Heart left ventricle (tissue), 13 donors: ENCODE measurements at regions not wholly inside any gene's neighbourhood (a gene's known extent, or its start where the extent isn't known, plus 50 kb on each side); places are given as distances from the start of the nearest gene placed in this dataset.

Experiments used
- POLR2A ChIP-seq, 2 donors: fragments of 450-650 bp; IDR thresholded peaks; one replicate each; pipeline ENCODE4 v1.6.1; 2017; ENCODE audit warnings: antibody characterized with exemption in 2 of 2, mild to moderate bottlenecking in 2 of 2, moderate library complexity in 2 of 2
- TF ChIP-seq, protein P1 (sequence below), 12 donors: fragments of 200-600 bp; sonication (generic) in 4 of 12; IDR thresholded peaks; one replicate each; pipeline versions ENCODE4 v1.5.0 to v1.8.0; 2018 to 2022; ENCODE audit warnings: antibody characterized with exemption in 12 of 12, mild to moderate bottlenecking in 5 of 12
- donor health status: ischemic (EF 13 %, LVEDD 7.1; RV severe dilation, severe dysfunction).
- donor health status: DM: no; HTN: yes; CAD: no.
- donor health status: DM: no; HTN: no; CAD: no.
- donor health status: ischemic (EF 25% LVEDD 6.9; RV normal size, moderate dysfunction).
- donor health status: ischemic (EF 25% LVEDD 5.7; RV mildly dilated, moderate dysfunction).
- donor health status: ischemic (EF 35%, LVEDD 5.7; RV mildly dilated, moderate dysfunction).
- donor health status: nonischemic (EF 11% LVEDD 7.7; RV severe dilation, severe dysfunction).
- donor health status: DM: yes; HTN: yes; CAD: no.
- donor health status: PGD.
- donor health status: ischemic (EF 29% LVEDD 5.4; RV normal size, mild dysfunction).
- donor health status: nonischemic (EF 23%, LVEDD 6.1; RV moderate dilation, normal function).

DNA sequence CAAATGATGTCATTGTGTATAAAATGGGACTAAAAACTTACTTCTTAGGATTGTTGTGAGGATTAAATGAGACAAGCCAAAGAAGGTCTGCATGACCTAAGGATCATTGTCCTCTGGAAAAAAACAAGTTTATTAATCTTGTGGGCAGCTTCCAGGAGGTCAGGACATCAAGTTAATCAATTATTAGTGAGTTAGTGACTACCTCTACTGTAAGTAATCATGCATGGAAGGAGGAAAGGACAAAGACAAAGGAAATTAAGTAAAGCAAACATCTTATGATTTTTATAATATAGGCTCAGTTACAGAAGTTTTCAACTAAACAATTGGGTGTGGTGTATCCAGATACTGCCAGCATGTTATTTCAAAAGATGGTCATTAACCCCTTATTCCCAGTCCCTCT is 129.3 kb upstream of the TUT7 start:
- TF ChIP-seq, protein P1, sequence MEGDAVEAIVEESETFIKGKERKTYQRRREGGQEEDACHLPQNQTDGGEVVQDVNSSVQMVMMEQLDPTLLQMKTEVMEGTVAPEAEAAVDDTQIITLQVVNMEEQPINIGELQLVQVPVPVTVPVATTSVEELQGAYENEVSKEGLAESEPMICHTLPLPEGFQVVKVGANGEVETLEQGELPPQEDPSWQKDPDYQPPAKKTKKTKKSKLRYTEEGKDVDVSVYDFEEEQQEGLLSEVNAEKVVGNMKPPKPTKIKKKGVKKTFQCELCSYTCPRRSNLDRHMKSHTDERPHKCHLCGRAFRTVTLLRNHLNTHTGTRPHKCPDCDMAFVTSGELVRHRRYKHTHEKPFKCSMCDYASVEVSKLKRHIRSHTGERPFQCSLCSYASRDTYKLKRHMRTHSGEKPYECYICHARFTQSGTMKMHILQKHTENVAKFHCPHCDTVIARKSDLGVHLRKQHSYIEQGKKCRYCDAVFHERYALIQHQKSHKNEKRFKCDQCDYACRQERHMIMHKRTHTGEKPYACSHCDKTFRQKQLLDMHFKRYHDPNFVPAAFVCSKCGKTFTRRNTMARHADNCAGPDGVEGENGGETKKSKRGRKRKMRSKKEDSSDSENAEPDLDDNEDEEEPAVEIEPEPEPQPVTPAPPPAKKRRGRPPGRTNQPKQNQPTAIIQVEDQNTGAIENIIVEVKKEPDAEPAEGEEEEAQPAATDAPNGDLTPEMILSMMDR (IDR thresholded peaks at IDR 0.05): no peak
- TF ChIP-seq POLR2A (IDR thresholded peaks at IDR 0.05): no peak
